HCT116 (cell line): ENCODE measurements at regions not wholly inside any gene's neighbourhood (a gene's known extent, or its start where the extent isn't known, plus 50 kb on each side); places are given as distances from the start of the nearest gene placed in this dataset.

Experiments
- ATAC-seq: fragments of 200-7000 bp; cut with Tn5 transposase; 2 replicates; pipeline ENCODE4 v1.9.1; 2020; ENCODE audit warnings: mild to moderate bottlenecking, moderate library complexity
- BruUV-seq: library from RNA; stranded (reverse); fragments of 400-500 nt; replicated peaks from 2 replicates; lab custom pipeline; 2021; lab: Mats Ljungman, UMichigan
- CTCF ChIA-PET: fragments of 300-600 bp; sonication (Branson Sonifier 250); formaldehyde crosslinking; loops from one replicate; lab custom pipeline; 2021; ENCODE audit warnings: antibody characterized with exemption; lab: Charles Lee
- POLR2A ChIA-PET: fragments of 300-600, 350-600 bp; sonication (Branson Sonifier 250); formaldehyde crosslinking; loops from one replicate; lab custom pipeline; 2021; ENCODE audit warnings: antibody characterized with exemption; lab: Charles Lee
- RAD21 ChIA-PET, 2 experiments: fragments of 300-600 bp; sonication (Branson Sonifier 250); formaldehyde crosslinking; loops; one replicate each; lab custom pipeline; 2023; ENCODE audit warnings: low total read pairs in 2 of 2; ENCODE audit not compliant: uncharacterized antibody in 2 of 2, unreplicated experiment in 2 of 2, low non-redundant PET in 1 of 2; lab: Charles Lee
- DNase-seq: peaks from one replicate; pipeline ENCODE4 v3.0.0-alpha.2; 2010; ENCODE audit warnings: low read depth, low spot score
- H2AFZ ChIP-seq: fragments of 200-600 bp; shearing (Covaris generic), sonication (generic); 2 replicates; pipeline ENCODE4 v1.6.1; 2017; ENCODE audit warnings: low read depth, mixed run types, mixed read lengths, antibody characterized with exemption, low read length; ENCODE audit not compliant: poor library complexity, severe bottlenecking
- H3K27ac ChIP-seq: 2 replicates; pipeline ENCODE4 v1.5.1; 2012; ENCODE audit warnings: low read depth, low read length
- H3K27me3 ChIP-seq: fragments of 200-600 bp; sonication (generic); 2 replicates; pipeline ENCODE4 v1.6.1; 2016; ENCODE audit warnings: mixed run types, low read length, mixed read lengths; ENCODE audit not compliant: insufficient read depth
- H3K36me3 ChIP-seq, 2 experiments: fragments of 200-500 bp in 1 of 2; fragments of 200-600 bp in 1 of 2; sonication (Bioruptor generic) in 1 of 2; sonication (generic) in 1 of 2; 2 replicates each; pipeline versions ENCODE4 v1.5.1 to v1.6.1; 2014 to 2016; ENCODE audit warnings: low read length in 2 of 2, inconsistent platforms in 1 of 2, mixed read lengths in 1 of 2, mixed run types in 1 of 2; ENCODE audit not compliant: insufficient read depth in 2 of 2, control insufficient read depth in 1 of 2
- H3K4me1 ChIP-seq, 2 experiments: fragments of 200-600 bp in 1 of 2; sonication (generic) in 1 of 2; 2 replicates each; pipeline versions ENCODE4 v1.5.1 to v1.6.1; 2012 to 2017; ENCODE audit warnings: low read length in 2 of 2, inconsistent platforms in 1 of 2, mild to moderate bottlenecking in 1 of 2, mixed read lengths in 1 of 2, mixed run types in 1 of 2, moderate library complexity in 1 of 2; ENCODE audit not compliant: insufficient read depth in 2 of 2, control insufficient read depth in 1 of 2
- H3K4me2 ChIP-seq: fragments of 200-600 bp; sonication (generic); 2 replicates; pipeline ENCODE4 v1.6.1; 2017; ENCODE audit warnings: mixed run types, low read length, mixed read lengths
- H3K4me3 ChIP-seq, 2 experiments: fragments of 200-600 bp in 1 of 2; sonication (generic) in 1 of 2; replicated peaks in 1 of 2; 2 replicates each; pipeline ENCODE4 v1.5.1; 2011 to 2016; ENCODE audit warnings: low read length in 2 of 2, control low read depth in 1 of 2, low read depth in 1 of 2, mild to moderate bottlenecking in 1 of 2, mixed read lengths in 1 of 2, mixed run types in 1 of 2
- H3K79me2 ChIP-seq: fragments of 200-600 bp; sonication (generic); 2 replicates; pipeline ENCODE4 v1.6.1; 2017; ENCODE audit warnings: mild to moderate bottlenecking, mixed run types, low read length, moderate library complexity, mixed read lengths; ENCODE audit not compliant: insufficient read depth
- H3K9ac ChIP-seq: fragments of 200-600 bp; sonication (generic); 2 replicates; pipeline ENCODE4 v1.6.1; 2016; ENCODE audit warnings: low read length, mixed read lengths
- H3K9me2 ChIP-seq: fragments of 200-600 bp; sonication (generic), shearing (Covaris generic); 2 replicates; pipeline ENCODE4 v1.6.1; 2017; ENCODE audit warnings: mixed run types, mild to moderate bottlenecking, moderate library complexity; ENCODE audit not compliant: insufficient read depth
- H3K9me3 ChIP-seq, 2 experiments: fragments of 200-500 bp in 1 of 2; fragments of 200-600 bp in 1 of 2; sonication (Bioruptor generic) in 1 of 2; sonication (generic) in 1 of 2; 2 replicates each; pipeline ENCODE4 v1.6.1; 2014 to 2017; ENCODE audit warnings: low read length in 2 of 2, mixed read lengths in 2 of 2, inconsistent platforms in 1 of 2, low read depth in 1 of 2, mild to moderate bottlenecking in 1 of 2, mixed run types in 1 of 2, moderate library complexity in 1 of 2; ENCODE audit not compliant: control insufficient read depth in 1 of 2, insufficient read depth in 1 of 2
- H4K20me1 ChIP-seq: fragments of 200-600 bp; sonication (generic), shearing (Covaris generic); 2 replicates; pipeline ENCODE4 v1.6.1; 2017; ENCODE audit warnings: mixed run types, mild to moderate bottlenecking, moderate library complexity; ENCODE audit not compliant: insufficient read depth
- CBX3 ChIP-seq: IDR thresholded peaks from 2 replicates; pipeline ENCODE4 v1.6.1; 2012; ENCODE audit warnings: low read depth
- CTCF ChIP-seq, 3 experiments: fragments of 200-600 bp in 1 of 3; sonication (generic) in 1 of 3; IDR thresholded peaks in 2 of 3; conservative IDR thresholded peaks in 1 of 3; 2 replicates each; pipeline ENCODE4 v1.5.1; 2012 to 2017; ENCODE audit warnings: low read depth in 2 of 3, low read length in 2 of 3, antibody characterized with exemption in 1 of 3, borderline replicate concordance in 1 of 3, control low read depth in 1 of 3, mild to moderate bottlenecking in 1 of 3, mixed read lengths in 1 of 3, mixed run types in 1 of 3, moderate library complexity in 1 of 3; ENCODE audit not compliant: insufficient read depth in 1 of 3
- EGR1 ChIP-seq: IDR thresholded peaks from 2 replicates; pipeline ENCODE4 v1.6.1; 2012; ENCODE audit warnings: low read depth
- ELF1 ChIP-seq: IDR thresholded peaks from 2 replicates; pipeline ENCODE4 v1.6.1; 2012; ENCODE audit warnings: low read depth, borderline replicate concordance
- EZH2 ChIP-seq: fragments of 200-600 bp; sonication (generic); IDR thresholded peaks from 2 replicates; pipeline ENCODE4 v1.6.1; 2017; ENCODE audit warnings: antibody characterized with exemption, mixed run types
- EZH2phosphoT487 ChIP-seq: fragments of 200-600 bp; IDR thresholded peaks from 2 replicates; pipeline ENCODE4 v1.6.1; 2018; ENCODE audit warnings: antibody characterized with exemption, borderline replicate concordance
- FOSL1 ChIP-seq: IDR thresholded peaks from 2 replicates; pipeline ENCODE4 v1.6.1; 2012; ENCODE audit warnings: low read depth
- JUND ChIP-seq: IDR thresholded peaks from 2 replicates; pipeline ENCODE4 v1.6.1; 2012
- POLR2AphosphoS5 ChIP-seq: IDR thresholded peaks from 2 replicates; pipeline ENCODE4 v1.6.1; 2011; ENCODE audit warnings: mild to moderate bottlenecking, low read depth, low read length, moderate library complexity
- RAD21 ChIP-seq: IDR thresholded peaks from 2 replicates; pipeline ENCODE4 v1.6.1; 2012; ENCODE audit warnings: low read depth, mild to moderate bottlenecking
- REST ChIP-seq: IDR thresholded peaks from 2 replicates; pipeline ENCODE4 v1.6.1; 2012; ENCODE audit warnings: low read depth
- SIN3A ChIP-seq: IDR thresholded peaks from 2 replicates; pipeline ENCODE4 v1.6.1; 2012; ENCODE audit warnings: low read depth
- SP1 ChIP-seq: IDR thresholded peaks from 2 replicates; pipeline ENCODE4 v1.6.1; 2012; ENCODE audit warnings: low read depth
- YY1 ChIP-seq: IDR thresholded peaks from 2 replicates; pipeline ENCODE4 v1.6.1; 2011; ENCODE audit warnings: low read length, low read depth, moderate library complexity, mild to moderate bottlenecking; ENCODE audit not compliant: insufficient replicate concordance; ENCODE audit errors: extremely low read depth
- ZBTB33 ChIP-seq: IDR thresholded peaks from 2 replicates; pipeline ENCODE4 v1.6.1; 2011; ENCODE audit warnings: mild to moderate bottlenecking, low read length, moderate library complexity; ENCODE audit not compliant: insufficient replicate concordance; ENCODE audit errors: extremely low read depth
- ZNF274 ChIP-seq: fragments of 200-500 bp; sonication (Bioruptor generic); IDR thresholded peaks from 2 replicates; pipeline ENCODE4 v1.6.1; 2014; ENCODE audit warnings: mild to moderate bottlenecking, low read depth, low read length, inconsistent platforms
- intact Hi-C: fragments of 100-400 bp; cut with micrococcal nuclease; formaldehyde crosslinking; loops from 2 replicates; pipeline ENCODE4 v1.10.0; 2022

DNA sequence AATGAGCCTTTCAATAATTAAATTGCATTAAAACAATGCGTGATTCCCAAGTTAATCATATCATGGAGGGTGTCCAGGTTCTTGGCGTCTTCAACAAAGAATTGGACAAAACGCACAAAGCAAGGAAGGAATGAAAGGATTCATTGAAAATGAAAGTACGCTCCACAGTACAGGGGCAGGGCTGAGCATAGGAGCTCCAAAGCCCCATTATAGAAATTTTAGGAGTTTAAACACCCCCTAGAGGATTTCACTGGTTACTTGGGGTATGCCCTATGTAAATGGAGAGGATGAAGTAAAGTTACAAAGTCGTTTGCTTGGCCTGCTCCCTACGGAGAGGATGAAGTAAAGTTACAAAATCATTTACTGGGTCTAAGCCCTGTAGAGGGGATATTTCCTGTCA lies 1910.4 kb downstream of the C4orf33 start:
- Histone ChIP-seq H3K79me2 (no peaks in the 10 kb centered on the region), H3K9me2 (no peaks in the 10 kb centered on the region), H3K4me1 (peaks cover 0 to 6% of the 10 kb centered on the region in 2 experiments; a peak in 1 of 4 replicates), H3K36me3 (no peaks in the 10 kb centered on the region), H2AFZ (no peak overlapping the region), H3K4me2 (no peak overlapping the region), H3K27me3 (no peaks in the 10 kb centered on the region), H3K9me3 (no peaks in the 10 kb centered on the region), H3K27ac (no peak overlapping the region), H3K4me3 (no peak overlapping the region), H4K20me1 (no peaks in the 10 kb centered on the region), H3K9ac (no peak overlapping the region)
- ChIA-PET RAD21 (no interaction called here), POLR2A (no interaction called here), CTCF (interaction anchor here (1.0 kb wide), 1 partner anchor 12 kb away, joined by 3 read pairs; no protein-coding TSS in a partner anchor)
- DNase-seq, result no peak
- 0 out of 2 replicates have a peak, but pooled peaks have one; percentile 47 for ATAC-seq
- no peak for TF ChIP-seq EZH2phosphoT487
- TF ChIP-seq REST, result no peak
- TF ChIP-seq JUND, result no peak
- TF ChIP-seq CBX3, result no peak
- TF ChIP-seq ZNF274, result no peak
- no peak for TF ChIP-seq YY1
- no peak for TF ChIP-seq RAD21
- no peak for TF ChIP-seq EZH2
- TF ChIP-seq POLR2AphosphoS5, result no peak
- no peak for TF ChIP-seq FOSL1
- TF ChIP-seq EGR1, result no peak
- TF ChIP-seq SP1, result no peak
- no peak for TF ChIP-seq ELF1
- no peak for TF ChIP-seq SIN3A
- no peak for TF ChIP-seq CTCF (IDR thresholded peaks at IDR 0.05 in 2 of 3, conservative IDR thresholded peaks at IDR 0.05 in 1 of 3; ENCODE audit: borderline replicate concordance in 1 of 3, insufficient read depth in 1 of 3, low read depth in 2 of 3, low read length in 2 of 3)
- TF ChIP-seq ZBTB33, result no peak
- intact Hi-C loops, result no loop called here
- no TSS peak for BruUV-seq
